ENCODE measurements at regions not wholly inside any gene's neighbourhood (a gene's known extent, or its start where the extent isn't known, plus 50 kb on each side); places are given as distances from the start of the nearest gene placed in this dataset.

DNA sequence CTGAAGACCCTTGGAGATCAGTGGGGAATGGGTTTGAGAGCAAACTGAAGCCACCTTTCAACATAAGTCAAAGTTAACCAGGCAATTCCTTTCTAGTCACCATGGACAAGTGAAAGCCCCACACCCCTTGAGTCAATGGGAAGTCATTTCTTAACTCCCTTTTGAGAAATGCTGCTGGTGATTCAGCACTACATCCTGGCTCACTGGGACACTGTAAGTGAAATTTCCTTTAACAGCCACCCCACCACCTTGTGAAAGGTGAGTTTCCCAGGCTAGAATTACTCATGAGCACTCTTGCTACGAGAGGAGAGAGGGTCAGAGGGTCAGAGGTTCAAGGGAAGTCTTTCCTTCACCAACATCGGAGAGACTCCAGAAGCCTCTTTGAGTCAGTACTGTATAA, 93.3 kb upstream of the MARCKS start:
- no peak overlapping the region for H3K27ac ChIP-seq
- TF ChIP-seq, protein P1, sequence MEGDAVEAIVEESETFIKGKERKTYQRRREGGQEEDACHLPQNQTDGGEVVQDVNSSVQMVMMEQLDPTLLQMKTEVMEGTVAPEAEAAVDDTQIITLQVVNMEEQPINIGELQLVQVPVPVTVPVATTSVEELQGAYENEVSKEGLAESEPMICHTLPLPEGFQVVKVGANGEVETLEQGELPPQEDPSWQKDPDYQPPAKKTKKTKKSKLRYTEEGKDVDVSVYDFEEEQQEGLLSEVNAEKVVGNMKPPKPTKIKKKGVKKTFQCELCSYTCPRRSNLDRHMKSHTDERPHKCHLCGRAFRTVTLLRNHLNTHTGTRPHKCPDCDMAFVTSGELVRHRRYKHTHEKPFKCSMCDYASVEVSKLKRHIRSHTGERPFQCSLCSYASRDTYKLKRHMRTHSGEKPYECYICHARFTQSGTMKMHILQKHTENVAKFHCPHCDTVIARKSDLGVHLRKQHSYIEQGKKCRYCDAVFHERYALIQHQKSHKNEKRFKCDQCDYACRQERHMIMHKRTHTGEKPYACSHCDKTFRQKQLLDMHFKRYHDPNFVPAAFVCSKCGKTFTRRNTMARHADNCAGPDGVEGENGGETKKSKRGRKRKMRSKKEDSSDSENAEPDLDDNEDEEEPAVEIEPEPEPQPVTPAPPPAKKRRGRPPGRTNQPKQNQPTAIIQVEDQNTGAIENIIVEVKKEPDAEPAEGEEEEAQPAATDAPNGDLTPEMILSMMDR (conservative IDR thresholded peaks at IDR 0.05), result no peak

DNA sequence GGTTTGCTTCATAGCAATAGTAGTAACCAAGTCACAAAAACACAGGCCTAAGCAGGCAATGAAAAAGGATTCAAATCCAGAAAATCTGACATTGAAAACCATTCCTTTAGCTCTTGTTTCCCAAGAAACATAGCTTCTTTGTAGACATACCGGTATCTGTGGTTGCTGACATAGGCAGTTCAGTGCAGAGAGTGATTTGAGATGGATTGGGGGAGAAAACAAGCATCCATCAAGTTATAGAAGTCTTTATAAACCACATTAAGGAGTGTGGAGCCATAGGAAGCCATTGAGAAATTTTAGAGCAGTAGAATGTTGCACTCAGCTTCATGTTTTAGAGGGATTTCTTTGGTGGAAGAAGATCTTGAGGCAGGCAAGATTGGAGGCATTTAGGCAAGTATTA, 91.2 kb upstream of the MARCKS start:
- no peak overlapping the region for H3K27ac ChIP-seq
- TF ChIP-seq, protein P1 (conservative IDR thresholded peaks at IDR 0.05), result no peak

DNA sequence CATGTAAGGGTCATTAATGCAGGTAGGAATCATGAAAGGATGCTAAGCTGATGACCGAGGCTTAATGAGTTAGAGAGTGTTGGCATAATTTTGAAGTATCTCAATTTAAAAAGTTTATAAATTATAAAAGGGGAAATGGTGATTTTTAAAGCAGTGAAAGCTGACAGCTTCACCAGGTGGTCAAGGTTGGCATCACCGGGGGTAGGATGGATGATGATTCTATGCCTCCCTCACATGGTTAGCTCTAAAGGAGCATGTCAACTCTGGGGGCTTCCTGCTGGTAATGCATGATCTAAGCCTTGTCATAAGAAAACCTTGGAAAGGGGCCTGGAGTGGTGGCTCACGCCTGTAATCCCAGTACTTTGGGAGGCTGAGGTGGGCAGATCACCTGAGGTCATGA, 89.2 kb upstream of the MARCKS start:
- TF ChIP-seq, protein P1 (conservative IDR thresholded peaks at IDR 0.05), result no peak
- H3K27ac ChIP-seq, result no peak overlapping the region

DNA sequence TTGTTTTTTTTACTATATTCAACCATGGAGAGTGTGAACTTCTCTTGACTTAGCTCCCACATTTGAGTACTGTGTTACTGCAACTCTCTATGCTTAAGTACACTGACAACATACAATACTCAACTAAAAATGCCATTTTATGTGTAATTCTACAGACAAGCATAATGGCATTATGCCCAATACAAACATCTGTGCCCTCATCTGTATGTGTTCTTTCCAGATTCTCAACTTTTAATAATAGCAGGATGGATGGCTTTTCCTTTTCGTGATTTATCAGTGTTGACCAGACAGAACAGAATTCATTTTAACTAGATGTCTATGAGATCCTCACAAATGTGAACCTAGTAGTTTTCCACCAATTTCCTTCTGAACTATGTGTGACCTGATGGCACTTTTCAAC, 84.2 kb upstream of the MARCKS start:
- TF ChIP-seq, protein P1 (conservative IDR thresholded peaks at IDR 0.05), result no peak
- H3K27ac ChIP-seq, result no peak overlapping the region

DNA sequence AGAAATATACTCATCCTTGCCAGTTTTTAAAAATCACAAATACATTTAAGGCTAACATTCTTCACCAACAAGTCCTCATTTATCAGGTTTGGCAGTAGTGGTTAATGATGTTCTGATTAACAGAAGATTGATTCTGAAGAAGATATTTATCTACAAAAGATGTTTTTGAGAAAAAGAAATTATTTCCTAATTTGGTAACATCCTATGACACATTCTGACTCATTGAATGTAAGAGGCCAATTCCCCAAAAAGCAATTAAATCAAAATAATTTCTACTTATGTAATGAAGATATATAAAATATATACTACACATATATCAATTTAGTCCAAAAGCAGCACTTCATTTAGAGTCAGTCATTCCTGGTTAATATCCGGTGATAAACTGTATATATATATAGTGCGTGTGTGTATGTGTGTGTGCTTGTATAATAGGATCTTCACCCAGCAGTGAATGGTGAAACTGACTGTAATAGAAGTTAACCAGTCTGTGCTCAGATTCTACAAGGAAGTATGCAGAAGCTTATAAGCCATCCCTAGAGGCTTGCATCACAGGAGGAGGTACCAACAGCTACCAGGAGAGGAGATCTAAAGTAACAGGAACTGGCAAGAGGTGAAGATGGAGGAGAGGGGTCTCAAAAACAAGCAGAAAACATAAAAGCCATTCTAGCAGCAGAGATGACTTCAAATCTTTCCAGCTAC, 82.9 kb upstream of the MARCKS start:
- no peak overlapping the region for H3K27ac ChIP-seq
- TF ChIP-seq, protein P1 (conservative IDR thresholded peaks at IDR 0.05), result no peak

DNA sequence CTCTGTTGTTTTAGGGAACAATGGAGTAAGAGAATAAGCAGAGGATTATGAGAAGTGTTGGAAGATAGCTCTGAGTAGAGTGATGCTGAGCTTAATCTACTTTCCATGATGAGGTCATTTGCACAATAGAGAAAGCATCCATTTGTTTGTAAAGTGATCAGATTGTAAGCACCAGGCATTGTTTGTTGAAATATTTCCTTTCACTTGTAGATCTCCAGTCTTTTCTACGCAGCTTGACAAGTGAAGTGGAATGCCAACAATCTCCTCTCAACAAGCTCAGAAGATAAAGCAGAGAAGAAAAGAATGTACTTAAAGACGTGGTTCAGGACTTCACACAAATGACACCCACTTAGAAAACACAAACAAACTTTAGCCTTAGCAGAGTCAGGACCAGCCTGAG, 80.1 kb upstream of the MARCKS start:
- TF ChIP-seq, protein P1 (conservative IDR thresholded peaks at IDR 0.05), result no peak

DNA sequence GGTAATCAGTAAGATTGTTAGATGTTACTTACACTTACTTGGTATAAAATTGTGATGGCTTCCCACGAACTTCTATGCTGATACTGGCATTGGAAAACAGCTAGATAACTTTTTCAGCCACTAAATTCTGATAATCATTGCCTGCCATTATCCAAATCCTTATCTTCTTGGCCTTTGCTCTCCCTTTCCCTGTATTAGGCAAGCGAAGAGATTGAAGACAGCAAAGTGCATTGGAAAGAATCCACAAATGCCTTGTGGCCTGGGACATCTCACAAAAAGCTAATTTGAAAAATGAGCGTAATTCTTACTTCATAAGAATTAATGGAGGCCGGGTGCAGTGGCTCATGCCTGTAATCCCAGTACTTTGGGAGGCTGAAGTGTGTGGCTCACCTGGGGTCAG, 79.5 kb upstream of the MARCKS start:
- H3K27ac ChIP-seq, result no peak overlapping the region
- TF ChIP-seq, protein P1 (conservative IDR thresholded peaks at IDR 0.05), result no peak

More for the DNA sequence above, 80.1 kb upstream of the MARCKS start:
- H3K27ac ChIP-seq, result no peak overlapping the region
